Lung (tissue), 11 donors: ENCODE measurements at regions not wholly inside any gene's neighbourhood (a gene's known extent, or its start where the extent isn't known, plus 50 kb on each side); places are given as distances from the start of the nearest gene placed in this dataset.

Experiments
- ATAC-seq: fragments of 200-7000 bp; cut with Tn5 transposase; one replicate; pipeline ENCODE4 v1.9.1; 2020; ENCODE audit warnings: moderate number of reproducible peaks; ENCODE audit not compliant: insufficient read depth, low FRiP score
- DNase-seq, 3 donors: peaks; one replicate each; pipeline ENCODE4 v3.0.0-alpha.2; 2013 to 2017
- H3K27ac ChIP-seq, 2 donors: one replicate each; pipeline ENCODE4 v1.5.1; 2013; ENCODE audit warnings: mild to moderate bottlenecking in 2 of 2, moderate library complexity in 2 of 2, control low read depth in 1 of 2, inconsistent platforms in 1 of 2, low read depth in 1 of 2, low read length in 1 of 2
- H3K27me3 ChIP-seq, 3 donors: one replicate each; pipeline ENCODE4 v1.5.1; 2013; ENCODE audit warnings: low read length in 2 of 3; ENCODE audit not compliant: control insufficient read depth in 3 of 3, insufficient read depth in 3 of 3
- H3K36me3 ChIP-seq, 4 donors: one replicate each; pipeline ENCODE4 v1.5.1; 2013; ENCODE audit warnings: low read length in 4 of 4, mild to moderate bottlenecking in 1 of 4, moderate library complexity in 1 of 4; ENCODE audit not compliant: control insufficient read depth in 4 of 4, insufficient read depth in 4 of 4
- H3K4me1 ChIP-seq, 5 donors: one replicate each; pipeline ENCODE4 v1.5.1; 2013; ENCODE audit warnings: low read length in 5 of 5, mild to moderate bottlenecking in 2 of 5, moderate library complexity in 1 of 5; ENCODE audit not compliant: control insufficient read depth in 5 of 5, insufficient read depth in 5 of 5
- H3K4me3 ChIP-seq: one replicate; pipeline ENCODE4 v1.5.1; 2013; ENCODE audit warnings: mild to moderate bottlenecking, control low read depth, moderate library complexity
- H3K9ac ChIP-seq, 2 donors: one replicate each; pipeline ENCODE4 v1.5.1; 2013; ENCODE audit warnings: low read length in 2 of 2, control low read depth in 1 of 2; ENCODE audit not compliant: insufficient read depth in 1 of 2
- H3K9me3 ChIP-seq, 4 donors: one replicate each; pipeline ENCODE4 v1.5.1; 2013; ENCODE audit warnings: low read length in 3 of 4, mild to moderate bottlenecking in 1 of 4, moderate library complexity in 1 of 4; ENCODE audit not compliant: control insufficient read depth in 4 of 4, insufficient read depth in 3 of 4
- CTCF ChIP-seq: IDR thresholded peaks from 2 replicates; pipeline ENCODE4 v1.5.1; 2012; ENCODE audit warnings: mild to moderate bottlenecking; ENCODE audit errors: control extremely low read depth, extremely low read depth
- WGBS, 2 donors: extraction: QIAGEN DNeasy Blood & Tissue Kit; methylation state at CpG; one replicate each; pipeline ENCODE4 v1.1.7; 2013; 5-methylcytosine and 5-hydroxymethylcytosine counted together
- donor health status: control.
- donor health status: control.
- donor health status: Bipolar disorder and iron deficiency.
- donor health status: healthy.
- donor health status: DM: yes; HTN: yes; CAD: no.

- no peaks in the 10 kb centered on the region for H3K36me3 ChIP-seq
- H3K27me3 ChIP-seq, result no peaks in the 10 kb centered on the region
- H3K9ac ChIP-seq, result no peak overlapping the region
- WGBS, 2 donors, result 91 to 94% methylated on average over 3 of the region's 3 CpGs
- no peak overlapping the region for H3K27ac ChIP-seq
- H3K4me3 ChIP-seq, result no peak overlapping the region
- no peak for DNase-seq
- no peak for TF ChIP-seq CTCF
- no peak for ATAC-seq
- H3K9me3 ChIP-seq, result peaks cover 0 to 3% (median 0%) of the 10 kb centered on the region in 4 donors
- no peaks in the 10 kb centered on the region for H3K4me1 ChIP-seq
These were observed 315.7 kb downstream of the INSC start for GRCh38 chr11:15430381-15430780.

GRCh38 chr11:15434529-15434928, 319.8 kb downstream of the INSC start:
- ATAC-seq, result no peak
- Histone ChIP-seq H3K9me3 (no peaks in the 10 kb centered on the region), H3K36me3 (no peaks in the 10 kb centered on the region), H3K27me3 (no peaks in the 10 kb centered on the region), H3K9ac (no peak overlapping the region), H3K27ac (no peak overlapping the region), H3K4me3 (no peak overlapping the region), H3K4me1 (no peaks in the 10 kb centered on the region)
- no peak for DNase-seq
- 32 to 45% methylated on average over 3 of the region's 3 CpGs for WGBS, 2 donors
- no peak for TF ChIP-seq CTCF

- H3K4me3 ChIP-seq, result no peak overlapping the region
- H3K9me3 ChIP-seq, result peaks cover 0 to 2% (median 0%) of the 10 kb centered on the region in 4 donors
- ATAC-seq, result no peak
- no peak overlapping the region for H3K9ac ChIP-seq
- no peak overlapping the region for H3K27ac ChIP-seq
- H3K4me1 ChIP-seq, result no peaks in the 10 kb centered on the region
- 88 to 93% methylated on average over 4 of the region's 4 CpGs for WGBS, 2 donors
- no peak for TF ChIP-seq CTCF
- no peaks in the 10 kb centered on the region for H3K36me3 ChIP-seq
- no peaks in the 10 kb centered on the region for H3K27me3 ChIP-seq
- DNase-seq, result no peak
These were observed 331.6 kb downstream of the INSC start for GRCh38 chr11:15446315-15446714.

- no peak for TF ChIP-seq CTCF
- ATAC-seq, result no peak
- DNase-seq, result no peak
These were observed 332.2 kb downstream of the INSC start for GRCh38 chr11:15446929-15447328.

More at GRCh38 chr11:15446929-15447328, 332.2 kb downstream of the INSC start:
- no peaks in the 10 kb centered on the region for H3K4me1 ChIP-seq
- no peak overlapping the region for H3K4me3 ChIP-seq
- no peak overlapping the region for H3K27ac ChIP-seq
- H3K9ac ChIP-seq, result no peak overlapping the region
- peaks cover 0 to 2% (median 0%) of the 10 kb centered on the region in 4 donors for H3K9me3 ChIP-seq
- 77 to 82% methylated on average over 3 of the region's 3 CpGs for WGBS, 2 donors
- no peaks in the 10 kb centered on the region for H3K27me3 ChIP-seq
- H3K36me3 ChIP-seq, result no peaks in the 10 kb centered on the region
